SKM-1 (cell line): ENCODE measurements at regions not wholly inside any gene's neighbourhood (a gene's known extent, or its start where the extent isn't known, plus 50 kb on each side); places are given as distances from the start of the nearest gene placed in this dataset.

ENCODE experiments used
- DNase-seq: peaks from one replicate; lab custom pipeline; 2025; ENCODE audit not compliant: unreplicated experiment; lab: John Stamatoyannopoulos, UW

DNA sequence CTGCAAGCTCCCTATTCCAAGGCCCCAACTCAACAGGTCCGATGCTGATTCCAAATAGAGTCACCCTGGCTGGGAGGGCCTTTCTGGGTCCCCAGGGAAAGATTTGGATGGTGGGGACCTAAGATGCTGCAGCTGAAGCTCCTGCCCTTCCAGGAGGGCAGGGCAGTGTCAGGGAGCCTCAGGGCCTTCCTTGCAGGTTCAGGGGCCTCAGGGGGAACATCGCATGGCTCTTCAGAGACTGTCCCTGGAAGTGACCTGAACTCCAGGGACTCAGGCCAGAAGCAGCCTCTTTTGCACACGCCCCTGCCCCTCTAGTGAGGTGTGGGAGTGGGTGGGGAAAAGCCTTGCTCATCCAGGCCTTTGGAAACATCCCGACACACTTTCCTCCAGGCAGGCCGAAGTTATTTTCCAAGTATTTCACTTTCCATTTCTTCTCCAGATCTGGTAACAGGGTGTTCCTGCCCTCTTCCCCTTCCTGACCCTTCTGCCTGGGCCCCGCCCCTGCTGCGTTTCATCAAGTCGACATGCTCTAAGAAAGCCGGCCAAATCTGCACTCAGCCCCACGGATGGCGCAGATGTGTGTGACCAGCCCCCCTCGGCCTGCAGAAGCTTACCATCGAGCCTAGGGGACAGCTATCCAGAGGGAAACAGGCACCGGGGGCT lies 159.5 kb downstream of the FGF18 start:
- DNase-seq = no peak

DNA sequence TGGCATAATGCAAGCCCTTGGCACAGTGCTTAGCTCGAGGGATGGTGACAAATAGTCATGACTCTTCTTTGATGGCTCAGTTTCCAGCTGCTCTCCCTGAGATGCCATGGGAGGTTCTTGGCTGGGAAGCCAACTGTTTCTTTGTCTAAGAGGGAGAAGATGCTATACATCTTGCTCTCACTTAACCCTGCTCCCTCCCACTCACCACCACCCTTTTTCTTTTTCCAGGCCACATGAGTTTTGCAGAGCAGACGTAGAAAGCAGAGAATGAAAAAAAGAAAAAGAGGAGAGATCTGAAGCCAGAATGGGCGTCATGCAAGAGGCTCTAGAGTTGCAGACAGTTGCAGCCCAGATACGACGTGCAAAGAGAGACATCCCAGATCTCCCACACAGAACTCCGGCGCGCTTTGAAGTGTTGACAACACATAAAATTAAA lies 160.5 kb downstream of the FGF18 start:
- no peak for DNase-seq

DNA sequence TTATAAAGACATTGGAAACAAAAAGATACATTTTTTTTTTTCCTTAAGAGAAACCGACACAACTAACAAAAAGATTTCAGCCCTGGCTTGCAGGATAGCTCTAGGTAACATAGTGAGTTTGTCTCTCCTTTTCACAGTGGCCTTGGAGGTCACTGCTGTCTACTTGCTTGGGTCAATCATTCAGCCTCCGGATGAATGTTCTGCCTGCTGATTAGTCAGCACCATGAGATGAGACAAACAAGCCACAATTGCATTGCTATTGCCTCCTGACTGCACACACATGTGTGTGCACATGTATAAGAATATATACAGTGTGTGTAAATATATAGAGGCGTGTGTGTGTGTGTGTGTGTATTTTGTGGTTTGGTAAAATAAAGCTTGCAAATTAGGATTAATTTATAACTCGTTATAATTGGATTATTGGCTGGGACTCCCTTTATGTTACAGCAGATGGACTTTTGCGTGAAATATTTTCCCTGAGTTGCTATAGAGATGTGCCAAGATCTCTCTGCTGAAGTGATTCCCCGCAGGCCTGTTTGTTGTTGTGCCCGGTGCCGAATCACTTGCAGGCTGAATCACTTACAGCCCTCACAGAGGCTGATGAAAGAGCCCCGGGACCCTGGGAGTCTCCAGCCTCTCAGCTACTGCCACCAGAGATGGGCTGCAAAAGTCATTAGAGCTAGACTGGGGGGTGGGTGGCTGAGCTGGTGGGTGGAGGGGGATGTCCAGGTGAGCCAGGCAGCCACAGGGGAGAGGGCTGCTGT lies 161.2 kb downstream of the FGF18 start:
- DNase-seq = no peak

DNA sequence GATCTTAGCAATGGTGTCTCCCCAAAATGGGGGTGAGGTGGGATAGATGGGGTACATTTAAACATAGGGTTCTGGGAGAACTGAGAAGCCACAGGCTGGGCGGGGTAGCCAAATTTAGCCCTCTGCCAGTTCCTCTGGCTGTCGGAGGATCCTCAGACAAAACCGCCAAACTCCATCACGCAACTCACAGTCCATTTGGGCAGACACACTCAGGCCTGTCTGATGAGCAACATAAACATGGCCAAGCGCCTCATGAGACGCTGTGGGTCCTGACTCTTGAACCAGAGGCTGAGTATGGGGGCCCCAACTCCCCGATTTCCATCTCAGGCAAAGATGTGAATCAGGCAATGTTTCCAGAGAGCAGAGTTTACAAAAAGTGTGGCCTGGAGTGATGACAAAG lies 162.3 kb downstream of the FGF18 start:
- DNase-seq = no peak

DNA sequence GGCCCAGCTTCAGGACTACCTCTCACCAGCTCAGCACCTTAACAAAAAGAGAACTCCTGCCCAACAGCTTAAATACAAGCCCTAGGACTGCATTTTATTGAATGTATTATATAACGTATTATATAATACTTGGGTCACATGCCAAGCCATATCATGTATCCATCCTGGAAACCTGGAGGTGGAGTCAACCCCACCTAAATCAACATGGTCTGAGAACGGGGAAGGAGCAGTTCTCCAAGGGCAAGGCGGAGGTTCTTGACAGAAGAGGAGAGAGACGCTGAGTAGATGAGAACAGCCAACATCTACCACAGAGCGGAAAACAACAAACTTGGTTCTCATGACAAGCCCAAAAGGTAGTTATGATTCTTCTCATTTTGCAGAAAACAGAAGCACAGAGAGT lies 163.4 kb downstream of the FGF18 start:
- DNase-seq = no peak

DNA sequence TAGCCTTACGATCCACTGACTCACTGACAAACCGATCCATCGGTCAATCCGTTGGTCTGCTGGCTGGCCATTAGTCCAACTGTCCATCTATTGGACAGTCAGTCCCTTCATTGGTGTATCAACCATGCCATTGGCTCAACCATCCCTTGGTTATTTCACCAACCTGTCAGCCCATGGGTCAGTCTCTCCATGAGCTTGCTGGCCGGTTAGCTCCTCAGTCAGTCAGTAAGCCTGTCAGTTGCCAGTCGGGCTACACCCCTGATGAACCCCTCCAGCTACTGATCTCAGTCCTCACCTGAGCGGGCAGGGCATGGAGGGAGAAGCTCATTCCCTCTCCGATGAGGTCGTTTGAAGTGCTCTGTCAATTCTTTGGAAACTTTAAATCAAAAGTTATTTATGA lies 166.5 kb downstream of the FGF18 start:
- DNase-seq = no peak

DNA sequence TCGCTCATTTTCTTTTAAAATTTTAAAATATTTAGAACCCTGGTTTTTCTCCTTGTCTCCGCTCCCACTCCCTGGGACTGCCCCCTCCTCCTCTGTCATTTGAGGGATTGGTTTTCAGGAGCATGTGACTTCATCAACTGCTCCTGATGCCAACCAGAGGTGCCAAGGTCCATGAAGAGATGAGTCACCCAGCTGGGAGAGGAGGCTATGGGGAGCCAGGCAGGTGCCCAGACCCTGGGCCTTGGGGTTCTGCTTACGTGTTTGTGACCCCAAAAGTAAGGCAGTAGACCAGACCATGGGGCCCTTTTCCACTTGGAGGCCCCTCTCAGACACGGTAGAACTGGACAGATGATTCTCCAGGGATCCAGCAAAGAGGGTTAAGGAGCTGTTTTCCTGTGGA lies 167.0 kb downstream of the FGF18 start:
- no peak for DNase-seq

DNA sequence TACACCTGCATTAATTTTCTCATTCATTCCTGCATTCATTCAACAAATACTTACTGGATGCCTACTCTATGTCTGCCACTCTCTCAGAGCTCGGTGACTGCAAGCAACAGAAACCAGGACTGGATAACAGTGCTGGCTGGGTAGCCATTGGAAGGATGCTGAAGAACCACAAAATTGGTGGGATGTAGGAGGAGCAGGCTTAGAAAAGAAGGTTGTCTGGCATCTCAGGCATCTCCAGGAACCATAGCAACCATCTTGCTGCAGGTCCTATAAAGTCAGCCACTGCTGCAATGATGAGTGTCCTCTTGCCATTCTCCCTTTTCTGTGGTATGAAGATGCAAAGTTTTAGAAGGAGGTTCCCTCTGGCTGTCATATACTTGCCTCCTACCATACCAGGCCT lies 168.6 kb downstream of the FGF18 start:
- no peak for DNase-seq

DNA sequence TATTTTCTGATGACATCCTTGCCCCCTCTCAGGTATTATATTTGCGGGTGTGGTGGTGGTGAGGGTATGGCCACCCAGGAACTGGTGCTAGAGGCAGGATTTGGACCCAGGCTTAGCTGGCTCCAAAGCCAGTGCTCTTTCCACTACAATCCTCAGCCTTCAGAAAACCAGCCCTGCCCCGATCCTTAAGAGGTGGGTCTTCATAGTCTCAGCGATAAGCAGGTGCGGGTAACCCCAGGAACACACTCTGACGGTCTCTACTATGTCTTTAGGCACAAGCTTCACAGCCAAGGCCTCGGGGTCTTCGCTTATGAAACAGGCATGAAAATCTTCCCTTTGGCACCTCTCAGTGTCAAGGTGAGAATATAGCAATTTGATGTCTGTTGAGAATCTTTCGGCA lies 169.3 kb downstream of the FGF18 start:
- no peak for DNase-seq

DNA sequence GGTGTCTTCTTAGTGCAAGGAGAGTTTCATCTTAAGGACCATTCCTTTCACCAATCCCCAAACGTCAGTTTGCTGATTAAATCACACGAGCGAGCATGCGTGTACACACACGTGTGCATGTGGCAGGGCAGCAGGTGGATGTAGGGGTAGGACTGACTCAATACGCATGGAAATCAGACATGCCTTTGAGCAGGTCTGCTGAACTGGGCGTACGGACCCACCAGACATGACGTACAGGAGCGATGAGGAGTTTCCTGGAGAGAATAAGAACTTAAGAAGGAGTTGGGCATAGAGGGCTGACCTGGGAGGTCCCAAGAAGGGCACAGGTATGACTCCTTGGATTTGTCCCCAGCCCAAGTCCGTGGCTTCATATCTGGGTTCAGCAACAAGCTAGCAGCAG lies 170.0 kb downstream of the FGF18 start:
- DNase-seq = no peak

DNA sequence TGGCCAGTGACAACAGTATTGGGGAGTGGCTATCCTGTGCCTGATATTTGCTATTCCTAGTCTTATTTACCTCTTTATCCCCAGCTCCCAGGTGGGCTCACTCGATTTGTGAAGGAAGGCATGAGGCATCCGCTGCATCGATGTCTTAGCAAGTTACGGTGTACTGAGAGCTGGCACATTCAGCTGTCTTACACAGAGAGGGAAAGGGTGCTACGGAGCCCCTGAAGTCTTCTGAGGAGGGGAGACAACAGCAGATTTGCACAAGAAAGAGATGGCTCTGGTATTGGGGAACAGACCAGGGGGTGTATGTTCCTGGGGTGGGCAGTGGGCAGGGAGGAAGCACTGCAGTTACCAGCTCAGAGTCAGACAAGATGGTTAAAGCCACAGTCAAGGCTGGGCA lies 172.6 kb downstream of the FGF18 start:
- DNase-seq = no peak

DNA sequence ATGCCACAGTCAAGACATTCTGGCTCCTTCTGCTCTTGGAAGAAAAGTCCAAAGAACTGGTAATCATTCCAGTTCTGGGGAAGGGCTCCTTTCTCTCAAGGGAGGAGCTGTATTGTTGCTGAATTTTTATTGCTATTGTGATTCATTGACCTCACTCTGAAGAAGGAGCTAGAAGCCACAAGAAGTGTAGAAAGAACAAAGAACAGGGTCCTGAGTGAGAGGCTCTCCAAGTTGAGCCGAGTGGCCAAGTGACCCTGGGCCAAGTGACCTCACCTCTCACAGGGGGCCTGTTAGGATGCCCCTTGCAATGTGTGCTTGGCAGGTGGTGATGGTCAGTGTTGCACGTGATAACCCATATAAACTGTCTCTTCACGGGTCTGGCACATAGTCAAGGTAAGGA lies 173.3 kb downstream of the FGF18 start:
- no peak for DNase-seq

DNA sequence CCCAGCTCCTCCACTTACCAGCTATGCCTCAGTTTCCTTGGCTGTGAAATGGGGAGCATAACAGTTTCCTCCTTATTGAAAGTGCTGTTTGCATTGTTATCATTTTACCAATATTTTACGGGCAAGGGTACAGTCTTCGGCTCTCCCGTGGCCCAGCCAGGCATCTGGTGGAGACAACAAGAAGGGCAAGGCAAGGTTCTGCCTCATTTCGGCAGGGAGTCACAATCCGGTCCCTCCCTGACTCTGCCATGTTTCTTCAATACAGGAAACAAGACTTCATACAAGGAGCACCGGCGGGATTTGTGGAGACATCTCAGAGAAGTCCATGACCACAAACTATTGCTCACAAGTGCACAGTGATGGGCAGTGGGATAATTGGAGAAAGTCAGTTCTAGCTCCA lies 174.0 kb downstream of the FGF18 start:
- no peak for DNase-seq

DNA sequence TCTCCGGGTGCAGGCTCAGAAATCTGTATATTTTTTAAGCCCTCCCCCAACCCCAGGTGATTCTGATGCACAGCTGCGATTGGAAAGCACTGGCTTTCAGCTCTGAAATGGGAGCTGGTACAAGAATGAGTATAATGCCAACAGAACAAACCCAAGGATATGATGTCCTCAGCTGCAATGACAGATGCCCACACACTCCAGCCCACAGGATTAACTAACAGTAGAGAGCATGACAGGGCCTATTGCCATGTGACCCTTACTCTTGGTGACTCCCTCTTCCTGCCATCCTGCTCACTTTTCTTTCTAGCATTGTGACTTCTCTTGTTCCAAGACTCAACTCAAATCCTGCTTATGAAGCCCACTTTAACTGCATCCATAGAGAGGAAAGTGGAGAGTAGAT lies 174.5 kb downstream of the FGF18 start:
- no peak for DNase-seq

DNA sequence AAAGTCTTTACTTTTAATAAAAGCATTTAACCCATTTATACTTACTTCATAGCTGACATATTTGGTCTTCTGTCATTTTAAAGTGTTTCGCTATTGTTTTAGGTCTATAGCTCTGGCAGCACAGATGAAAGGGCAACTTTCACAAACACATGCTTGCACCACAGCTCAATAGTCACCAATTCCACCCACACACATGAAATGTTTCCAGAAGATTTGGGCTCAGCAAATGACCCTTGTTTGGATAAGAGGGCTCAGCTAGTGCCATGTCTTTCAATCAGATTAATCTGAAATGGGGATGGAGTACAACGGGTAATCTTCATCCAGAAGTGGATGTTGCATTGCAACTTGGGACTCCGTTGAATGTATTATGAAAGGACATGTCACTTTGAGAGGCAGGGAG lies 176.0 kb downstream of the FGF18 start:
- no peak for DNase-seq

DNA sequence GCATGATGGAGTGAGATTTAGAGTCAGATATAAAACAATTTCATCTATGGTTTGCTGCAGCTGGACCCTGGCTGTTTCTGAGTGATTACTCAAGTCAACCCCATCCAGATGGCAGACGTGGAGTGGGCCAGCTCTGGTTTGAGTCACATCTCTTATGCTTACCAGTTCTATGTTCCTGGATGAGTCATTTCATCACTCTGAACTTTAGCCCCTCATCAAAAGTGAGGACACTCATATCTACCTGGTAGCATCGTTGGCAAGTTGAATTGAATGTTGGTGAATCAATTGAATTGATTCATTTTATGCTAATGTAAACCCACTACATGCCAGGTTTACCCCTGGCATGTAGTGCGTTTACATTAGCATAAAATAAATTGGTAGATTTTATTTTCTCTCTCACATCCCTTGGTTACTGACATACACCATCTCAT lies 176.4 kb downstream of the FGF18 start:
- DNase-seq = no peak

DNA sequence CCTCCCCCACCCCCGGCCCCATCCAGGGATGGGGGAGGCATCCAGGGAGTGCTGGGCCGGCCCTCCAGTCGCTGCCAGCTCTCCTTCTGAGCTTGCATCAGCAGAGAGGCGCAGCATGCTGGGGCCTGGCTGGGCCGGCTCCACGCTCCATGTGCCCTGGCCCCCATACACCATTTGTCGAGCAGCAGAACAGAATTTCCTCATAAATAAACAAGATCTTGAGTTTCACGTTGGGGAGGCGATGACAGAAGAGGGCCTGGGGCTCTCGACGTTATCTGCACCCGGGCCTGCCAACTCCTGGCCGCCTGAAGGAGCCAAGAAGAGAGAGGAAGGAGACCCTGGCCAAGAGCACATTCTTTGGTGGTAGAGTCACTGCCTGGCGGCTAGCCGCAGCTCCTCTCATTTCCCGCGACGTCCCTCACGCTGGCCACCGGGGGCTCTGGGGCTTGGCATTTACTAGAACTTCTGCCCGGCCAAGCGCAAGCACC lies 177.0 kb downstream of the FGF18 start:
- no peak for DNase-seq

DNA sequence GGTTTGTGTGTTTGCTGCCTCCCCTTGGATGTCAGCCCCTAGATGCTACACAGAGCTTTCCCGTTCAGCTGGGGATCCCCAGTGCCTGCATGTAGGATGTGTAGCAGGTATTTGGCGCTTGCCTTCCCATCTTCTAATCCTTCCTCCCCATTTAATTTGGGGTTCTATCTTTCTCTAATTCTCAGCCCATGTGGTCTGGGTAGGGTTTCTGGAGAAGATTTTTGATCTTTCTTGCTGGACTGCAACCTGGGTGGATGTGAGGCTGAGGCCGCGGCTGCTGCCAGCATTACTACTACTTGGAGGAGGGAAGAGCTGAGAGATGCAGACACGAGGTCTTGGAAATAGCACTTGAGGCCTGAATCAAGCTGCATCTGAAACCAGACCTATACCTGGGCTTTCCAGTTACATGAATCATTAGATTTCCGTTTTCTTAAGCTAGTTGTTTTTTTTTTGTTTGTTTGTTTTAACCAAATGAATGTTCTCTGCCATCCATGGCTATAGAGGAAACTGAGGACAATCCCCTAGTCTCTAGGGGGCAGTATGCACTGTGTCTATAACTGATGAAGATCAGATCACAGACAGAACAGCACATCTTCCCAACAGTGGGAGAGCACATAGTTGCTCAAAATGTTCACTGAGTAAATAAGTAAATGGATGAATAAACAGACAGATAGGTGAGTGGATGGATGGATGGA lies 178.6 kb downstream of the FGF18 start:
- DNase-seq = no peak

DNA sequence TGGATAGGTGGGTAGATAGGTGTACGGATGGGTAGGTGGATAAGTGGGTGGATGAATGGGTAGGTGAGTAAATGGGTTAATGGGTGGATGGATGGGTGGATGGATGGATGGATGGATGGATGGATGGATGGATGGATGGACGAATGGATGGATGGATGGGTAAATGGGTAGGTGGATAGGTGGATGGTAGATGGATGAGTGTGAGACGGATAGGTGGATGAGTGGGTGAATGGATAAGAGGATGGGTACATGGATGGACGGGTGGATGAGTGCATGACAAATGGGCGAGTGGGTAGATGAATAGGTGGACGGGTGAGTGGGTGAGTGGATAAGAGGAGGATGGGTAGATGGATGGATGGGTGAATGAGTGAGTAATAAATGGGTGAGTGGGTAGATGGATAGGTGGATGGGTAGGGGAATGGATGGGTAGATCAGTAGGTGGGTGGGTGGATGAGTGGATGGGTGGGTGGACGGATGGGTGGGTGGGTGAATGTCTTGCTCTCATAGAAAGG lies 179.2 kb downstream of the FGF18 start:
- no peak for DNase-seq

DNA sequence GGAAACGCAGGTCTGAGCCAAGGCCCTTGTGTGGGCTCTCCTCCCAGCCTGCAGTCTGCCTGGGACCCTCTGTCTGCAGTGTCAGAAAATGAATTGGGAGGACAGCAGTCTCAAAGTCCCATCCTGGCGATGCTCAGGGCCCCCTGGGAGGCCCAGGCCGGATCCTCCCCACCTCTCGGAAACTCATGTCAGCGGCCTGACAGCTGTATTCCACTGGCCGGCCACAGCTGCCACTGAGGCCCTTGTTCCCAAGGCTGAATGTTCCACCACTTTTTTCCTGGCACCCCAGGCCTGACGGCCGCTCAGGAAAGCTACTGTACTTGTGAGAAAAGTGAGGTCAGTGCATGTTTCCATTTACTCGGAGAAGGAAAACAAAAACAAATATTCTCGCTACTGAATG lies 180.0 kb downstream of the FGF18 start:
- no peak for DNase-seq

DNA sequence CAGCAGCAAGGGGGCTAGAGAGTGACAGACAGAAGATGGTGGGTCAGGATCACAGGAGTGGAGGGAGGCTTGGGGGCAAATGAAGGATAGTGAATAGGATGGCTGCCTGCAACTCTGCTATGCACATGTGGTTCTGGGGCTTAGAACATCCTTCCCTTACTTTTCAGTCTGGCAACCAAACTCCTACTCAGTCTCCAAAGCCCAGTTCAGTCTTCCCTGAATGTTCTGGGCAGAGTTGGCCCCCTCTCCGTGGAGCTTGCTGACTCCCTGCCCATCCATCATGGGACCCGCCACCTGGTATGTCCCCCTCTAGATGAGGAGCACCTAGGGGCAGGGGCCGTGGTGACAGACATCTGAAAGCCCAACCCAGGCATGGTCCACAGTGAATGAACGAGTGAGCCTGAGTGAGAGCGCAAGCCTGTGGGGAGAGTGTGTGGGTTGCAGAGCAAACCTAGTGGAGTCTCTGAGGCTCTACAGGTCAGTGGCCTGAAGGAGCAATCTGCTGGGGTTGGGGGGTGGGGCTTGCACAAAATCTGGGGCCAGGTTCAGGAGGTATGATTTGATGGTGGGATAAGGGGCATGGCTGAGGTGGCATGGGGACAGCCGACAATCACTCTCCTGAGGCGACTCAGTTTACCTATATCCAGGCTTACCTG lies 180.6 kb downstream of the FGF18 start:
- no peak for DNase-seq
